GM23338 (cell line): ENCODE measurements at regions not wholly inside any gene's neighbourhood (a gene's known extent, or its start where the extent isn't known, plus 50 kb on each side); places are given as distances from the start of the nearest gene placed in this dataset.

Experiments used
- ATAC-seq: fragments of 200-7000 bp; cut with Tn5 transposase; 3 replicates; pipeline ENCODE4 v1.9.1; 2020
- DNase-seq: peaks from one replicate; pipeline ENCODE4 v3.0.0-alpha.2; 2015; ENCODE audit warnings: low spot score
- H2AFZ ChIP-seq: fragments of 200-600 bp; sonication (generic); 2 replicates; pipeline ENCODE4 v1.8.0; 2016; ENCODE audit warnings: antibody characterized with exemption, mild to moderate bottlenecking, moderate library complexity
- H3F3A ChIP-seq: fragments of 200-600 bp; sonication (generic); replicated peaks from 2 replicates; pipeline ENCODE4 v1.8.0; 2017; ENCODE audit warnings: antibody characterized with exemption, mixed run types, low read depth
- H3K27ac ChIP-seq: fragments of 200-600 bp; sonication (generic); 2 replicates; pipeline ENCODE4 v1.6.1; 2016; ENCODE audit warnings: low read depth
- H3K27me3 ChIP-seq: fragments of 200-600 bp; sonication (generic); 2 replicates; pipeline ENCODE4 v1.8.0; 2016; ENCODE audit warnings: mild to moderate bottlenecking, mixed run types, moderate library complexity; ENCODE audit not compliant: insufficient read depth
- H3K36me3 ChIP-seq: fragments of 200-600 bp; sonication (generic); 2 replicates; pipeline ENCODE4 v1.8.0; 2016; ENCODE audit warnings: mild to moderate bottlenecking; ENCODE audit not compliant: insufficient read depth
- H3K4me1 ChIP-seq: fragments of 200-600 bp; sonication (generic); 2 replicates; pipeline ENCODE4 v1.8.0; 2016; ENCODE audit warnings: mild to moderate bottlenecking, moderate library complexity; ENCODE audit not compliant: insufficient read depth
- H3K4me2 ChIP-seq: fragments of 200-600 bp; sonication (generic); 2 replicates; pipeline ENCODE4 v1.7.1; 2017; ENCODE audit warnings: mixed run types
- H3K4me3 ChIP-seq: fragments of 200-600 bp; sonication (generic); 2 replicates; pipeline ENCODE4 v1.6.1; 2016; ENCODE audit warnings: mixed run types
- H3K79me2 ChIP-seq: fragments of 200-600 bp; sonication (generic); replicated peaks from 2 replicates; pipeline ENCODE4 v1.8.0; 2017; ENCODE audit warnings: mild to moderate bottlenecking; ENCODE audit not compliant: insufficient read depth
- H3K9me2 ChIP-seq: fragments of 200-600 bp; sonication (generic); 2 replicates; pipeline ENCODE4 v1.8.0; 2017; ENCODE audit not compliant: insufficient read depth
- H4K20me1 ChIP-seq: fragments of 200-600 bp; sonication (generic); replicated peaks from 2 replicates; pipeline ENCODE4 v1.8.0; 2017; ENCODE audit warnings: mild to moderate bottlenecking; ENCODE audit not compliant: insufficient read depth
- H3K27ac Mint-ChIP-seq: 2 replicates; pipeline ENCODE4 v1.8.0; 2020; ENCODE audit warnings: inconsistent platforms, mild to moderate bottlenecking, moderate library complexity, mixed read lengths
- H3K27me3 Mint-ChIP-seq: 3 replicates; pipeline ENCODE4 v1.8.0; 2022; ENCODE audit warnings: low read depth, mild to moderate bottlenecking, moderate library complexity, mixed read lengths, inconsistent platforms; ENCODE audit not compliant: insufficient read depth, poor library complexity
- H3K36me3 Mint-ChIP-seq: 3 replicates; pipeline ENCODE4 v1.8.0; 2021; ENCODE audit warnings: low read depth, mild to moderate bottlenecking, inconsistent platforms, moderate library complexity, mixed read lengths
- H3K4me1 Mint-ChIP-seq: 3 replicates; pipeline ENCODE4 v1.8.0; 2020; ENCODE audit warnings: mild to moderate bottlenecking, inconsistent platforms, mixed read lengths
- H3K4me3 Mint-ChIP-seq: 3 replicates; pipeline ENCODE4 v1.8.0; 2021; ENCODE audit warnings: moderate library complexity, mild to moderate bottlenecking, inconsistent platforms, mixed read lengths
- H3K9me3 Mint-ChIP-seq: 3 replicates; pipeline ENCODE4 v1.8.0; 2020; ENCODE audit warnings: moderate library complexity, mild to moderate bottlenecking, inconsistent platforms, mixed read lengths
- CREB1 ChIP-seq: fragments of 250-450 bp; sonication (Bioruptor Pico); IDR thresholded peaks from 2 replicates; pipeline ENCODE4 v1.5.0; 2020; ENCODE audit warnings: low read depth, mild to moderate bottlenecking, moderate library complexity
- CTCF ChIP-seq, 2 experiments: fragments of 200-600 bp in 1 of 2; sonication (generic) in 1 of 2; conservative IDR thresholded peaks; 2 replicates each; pipeline versions ENCODE4 v1.5.1 to v1.6.1; 2016 to 2017; ENCODE audit warnings: antibody characterized with exemption in 2 of 2, low read depth in 2 of 2, mild to moderate bottlenecking in 2 of 2, moderate library complexity in 1 of 2
- EZH2 ChIP-seq: fragments of 200-600 bp; sonication (generic); IDR thresholded peaks from one replicate; pipeline ENCODE4 v1.8.0; 2017; ENCODE audit warnings: antibody characterized with exemption, mild to moderate bottlenecking, low read depth; ENCODE audit not compliant: unreplicated experiment
- EZH2phosphoT487 ChIP-seq: fragments of 200-600 bp; sonication (generic); IDR thresholded peaks from one replicate; pipeline ENCODE4 v1.8.1; 2018; ENCODE audit warnings: antibody characterized with exemption; ENCODE audit not compliant: unreplicated experiment
- JUNB ChIP-seq: IDR thresholded peaks from one replicate; pipeline ENCODE4 v1.6.1; 2016; ENCODE audit warnings: antibody characterized with exemption; ENCODE audit not compliant: unreplicated experiment
- POLR2AphosphoS5 ChIP-seq: IDR thresholded peaks from 2 replicates; pipeline ENCODE4 v1.6.1; 2016; ENCODE audit warnings: antibody characterized with exemption, low read depth
- REST ChIP-seq: IDR thresholded peaks from one replicate; pipeline ENCODE4 v1.6.1; 2018; ENCODE audit warnings: antibody characterized with exemption; ENCODE audit not compliant: unreplicated experiment
- STAT1 ChIP-seq: IDR thresholded peaks from one replicate; pipeline ENCODE4 v1.6.1; 2016; ENCODE audit warnings: antibody characterized with exemption; ENCODE audit not compliant: unreplicated experiment
- ZNF114 ChIP-seq: fragments of 250-450 bp; sonication (Bioruptor Pico); IDR thresholded peaks from 2 replicates; pipeline ENCODE4 v1.5.0; 2020; ENCODE audit warnings: mild to moderate bottlenecking, moderate library complexity
- ZNF331 ChIP-seq: fragments of 250-450 bp; sonication (Bioruptor Pico); IDR thresholded peaks from 2 replicates; pipeline ENCODE4 v1.5.0; 2020; ENCODE audit warnings: low read depth, mild to moderate bottlenecking, moderate library complexity

GRCh38 chr2:120791243-120791961 lies 55.7 kb downstream of the GLI2 start:
- Histone ChIP-seq H3K4me3 (no peak overlapping the region), H3K4me2 (0 out of 2 replicates have a peak overlapping the region, but pooled peaks have one; percentile 20), H3K79me2 (peaks cover 98% of the 10 kb centered on the region), H3K4me1 (peaks cover 28% of the 10 kb centered on the region), H3K27ac (peak overlapping the region; percentile 39; the same call in 1 of the 2 replicates), H4K20me1 (peaks cover 42% of the 10 kb centered on the region), H3K36me3 (no peaks in the 10 kb centered on the region), H3K9me2 (no peaks in the 10 kb centered on the region), H3K27me3 (no peaks in the 10 kb centered on the region), H2AFZ (no peak overlapping the region), H3F3A (peaks cover 10% of the 10 kb centered on the region)
- DNase-seq (no peak), ATAC-seq (no peak)
- no peak for TF ChIP-seq POLR2AphosphoS5
- TF ChIP-seq ZNF331 (CRISPR knock-in tag) = no peak
- no peak for TF ChIP-seq JUNB
- TF ChIP-seq STAT1 = no peak
- TF ChIP-seq CTCF (conservative IDR thresholded peaks at IDR 0.05; ENCODE audit: low read depth in 2 of 2) = no peak
- TF ChIP-seq ZNF114 (CRISPR knock-in tag) = no peak
- no peak for TF ChIP-seq CREB1
- TF ChIP-seq EZH2phosphoT487 = no peak
- TF ChIP-seq EZH2 = no peak
- TF ChIP-seq REST = no peak
- peaks cover 7% of the 10 kb centered on the region; the same call in 1 of the 3 replicates for H3K36me3 Mint-ChIP-seq
- no peak overlapping the region for H3K4me3 Mint-ChIP-seq
- peaks cover 26% of the 10 kb centered on the region for H3K27me3 Mint-ChIP-seq
- no peaks in the 10 kb centered on the region; the same call in 2 of the 3 replicates for H3K9me3 Mint-ChIP-seq
- peak overlapping the region; percentile 15; the same call in 1 of the 2 replicates for H3K27ac Mint-ChIP-seq
- peaks cover 77% of the 10 kb centered on the region for H3K4me1 Mint-ChIP-seq

- Histone ChIP-seq H3K4me2 (no peak overlapping the region), H3K4me1 (peaks cover 30% of the 10 kb centered on the region), H2AFZ (no peak overlapping the region), H3K27me3 (no peaks in the 10 kb centered on the region), H3K36me3 (no peaks in the 10 kb centered on the region), H3K9me2 (no peaks in the 10 kb centered on the region), H3K79me2 (peaks cover 98% of the 10 kb centered on the region), H3K27ac (peak overlapping the region; percentile 36; the same call in 1 of the 2 replicates), H4K20me1 (peaks cover 44% of the 10 kb centered on the region), H3K4me3 (no peak overlapping the region), H3F3A (peaks cover 10% of the 10 kb centered on the region)
- Mint-ChIP-seq H3K27me3 (peaks cover 23% of the 10 kb centered on the region), H3K4me3 (no peak overlapping the region), H3K36me3 (peaks cover 7% of the 10 kb centered on the region; the same call in 1 of the 3 replicates), H3K27ac (peak overlapping the region; percentile 15; the same call in 1 of the 2 replicates), H3K9me3 (no peaks in the 10 kb centered on the region; the same call in 2 of the 3 replicates), H3K4me1 (peaks cover 77% of the 10 kb centered on the region)
- DNase-seq (no peak), ATAC-seq (no peak)
- no peak for TF ChIP-seq CREB1
Observed at GRCh38 chr2:120791962-120792297, 56.3 kb downstream of the GLI2 start.
